Mesodermal cell (in vitro differentiated cells): ENCODE measurements at regions not wholly inside any gene's neighbourhood (a gene's known extent, or its start where the extent isn't known, plus 50 kb on each side); places are given as distances from the start of the nearest gene placed in this dataset.

Experiments used
- H3K27ac ChIP-seq: 2 replicates; pipeline ENCODE4 v1.7.0; 2013; ENCODE audit warnings: mild to moderate bottlenecking, low read depth, low read length, moderate library complexity; ENCODE audit not compliant: severe bottlenecking
- H3K36me3 ChIP-seq: 2 replicates; pipeline ENCODE4 v1.7.1; 2013; ENCODE audit warnings: mild to moderate bottlenecking, low read length, moderate library complexity; ENCODE audit not compliant: control insufficient read depth, insufficient read depth
- H3K4me1 ChIP-seq: one replicate; pipeline ENCODE4 v1.7.1; 2013; ENCODE audit warnings: mild to moderate bottlenecking, low read length; ENCODE audit not compliant: insufficient read depth, control insufficient read depth, poor library complexity, severe bottlenecking
- H3K4me3 ChIP-seq: 2 replicates; pipeline ENCODE4 v1.7.0; 2013; ENCODE audit warnings: low read length, control low read depth, mild to moderate bottlenecking; ENCODE audit not compliant: insufficient read depth, poor library complexity, severe bottlenecking; ENCODE audit errors: extremely low read depth
- H3K9me3 ChIP-seq: 2 replicates; pipeline ENCODE4 v1.7.1; 2013; ENCODE audit warnings: mild to moderate bottlenecking, low read length, moderate library complexity; ENCODE audit not compliant: control insufficient read depth
- WGBS, 2 experiments: methylation state at CpG; one replicate each; pipeline ENCODE4 v1.1.5; 2013; ENCODE audit warnings: missing lambda C conversion rate in 2 of 2; ENCODE audit not compliant: insufficient coverage in 2 of 2; 5-methylcytosine and 5-hydroxymethylcytosine counted together

DNA sequence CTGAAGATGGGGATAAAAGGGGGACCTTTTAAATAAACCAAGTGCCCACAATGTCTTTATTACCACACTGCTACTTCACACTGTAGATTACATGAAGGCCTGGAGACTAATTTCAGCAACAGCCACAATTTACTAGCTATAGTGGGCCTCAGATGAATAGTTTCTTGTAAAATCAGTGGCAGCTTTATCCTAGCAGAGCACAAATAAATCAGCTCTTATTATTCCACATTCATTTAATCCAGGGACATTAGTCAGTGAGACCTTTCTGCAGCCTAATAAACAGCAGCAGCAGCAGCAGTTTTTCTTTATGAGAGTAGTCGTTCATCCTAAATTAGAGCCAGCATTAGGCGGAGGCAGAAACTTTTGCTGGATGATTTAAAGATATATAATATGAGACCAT lies 542.3 kb downstream of the PSAT1 start:
- H3K9me3 ChIP-seq, result peaks cover 11% of the 10 kb centered on the region
- H3K4me1 ChIP-seq, result no peaks in the 10 kb centered on the region
- H3K27ac ChIP-seq, result no peak overlapping the region
- no peak overlapping the region for H3K4me3 ChIP-seq
- WGBS, 2 experiments, result 91% methylated on average over 2 of the region's 2 CpGs; no CpG with 5 or more reads in 1 of the 2 experiments
- H3K36me3 ChIP-seq, result no peaks in the 10 kb centered on the region

DNA sequence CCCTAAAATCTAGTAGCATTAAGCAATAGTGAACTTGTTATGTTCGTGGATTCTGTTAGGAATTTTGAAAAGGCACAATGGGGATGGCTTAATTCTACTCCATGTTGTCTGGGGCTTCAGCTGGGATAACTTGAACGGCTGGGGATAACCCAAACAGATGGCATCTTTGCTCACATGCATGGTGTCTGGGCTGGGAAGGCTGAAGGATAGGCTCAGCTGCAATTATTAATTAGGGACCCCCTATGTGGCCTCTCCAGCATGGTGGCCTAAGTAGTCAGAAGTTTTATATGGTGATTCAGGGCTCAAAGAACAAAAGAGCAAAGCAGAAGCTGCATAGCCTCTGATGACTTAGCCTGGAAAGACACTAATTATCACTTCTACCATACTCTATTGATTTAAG lies 551.1 kb downstream of the PSAT1 start:
- Histone ChIP-seq H3K4me1 (no peaks in the 10 kb centered on the region), H3K27ac (no peak overlapping the region)
- WGBS, 2 experiments, result 80 to 100% methylated on average over 1 to 2 of the region's 2 CpGs

DNA sequence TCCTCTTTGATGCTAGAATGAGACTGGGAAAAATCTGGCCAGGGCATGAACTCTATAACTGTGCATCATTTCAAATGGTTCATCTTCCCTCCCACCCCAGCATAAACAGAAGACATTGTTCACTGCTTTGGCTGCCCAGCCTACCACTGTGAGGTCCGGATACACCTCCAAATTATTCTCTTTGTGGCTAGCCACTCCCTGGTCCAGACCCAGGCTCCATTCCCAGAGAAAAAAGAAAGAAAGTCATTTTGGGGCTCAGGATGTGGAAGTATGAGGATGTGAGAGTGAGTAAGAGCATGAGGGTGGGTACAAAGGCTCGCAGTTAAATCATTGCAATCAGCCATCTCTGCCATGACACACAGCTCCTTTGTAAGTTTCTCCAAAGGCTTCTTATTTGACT lies 559.2 kb downstream of the PSAT1 start:
- H3K27ac ChIP-seq, result no peak overlapping the region
- WGBS, 2 experiments, result no CpG with 5 or more reads among the region's 2 CpGs

More for the DNA sequence above, 551.1 kb downstream of the PSAT1 start:
- Histone ChIP-seq H3K36me3 (no peaks in the 10 kb centered on the region), H3K4me3 (no peak overlapping the region), H3K9me3 (peaks cover 12% of the 10 kb centered on the region)

DNA sequence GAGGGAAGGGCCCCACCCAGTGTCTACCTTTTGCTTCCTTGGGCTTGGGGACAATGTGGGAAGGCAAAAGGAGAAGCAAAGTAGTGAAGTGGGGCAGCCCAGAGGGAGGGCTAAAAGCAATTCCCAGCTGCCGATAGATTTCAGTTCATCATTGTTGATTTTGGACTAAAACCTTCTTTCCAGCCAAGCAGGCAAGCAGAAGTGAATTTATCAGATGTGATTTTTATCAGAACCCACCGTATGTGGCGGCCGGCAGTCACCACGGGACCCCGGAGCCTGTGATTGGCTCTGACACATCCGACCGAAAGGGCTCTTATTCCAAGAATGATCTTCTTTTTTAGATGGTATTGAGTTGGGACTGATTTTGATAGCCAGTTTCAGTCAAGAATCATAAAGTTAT lies 559.9 kb downstream of the PSAT1 start:
- 57 to 95% methylated on average over 1 to 6 of the region's 8 CpGs for WGBS, 2 experiments
- Histone ChIP-seq H3K27ac (no peak overlapping the region), H3K4me1 (no peaks in the 10 kb centered on the region), H3K9me3 (no peaks in the 10 kb centered on the region), H3K4me3 (no peak overlapping the region), H3K36me3 (no peaks in the 10 kb centered on the region)

More for the DNA sequence above, 559.2 kb downstream of the PSAT1 start:
- H3K4me1 ChIP-seq, result no peaks in the 10 kb centered on the region
- no peaks in the 10 kb centered on the region for H3K36me3 ChIP-seq
- H3K9me3 ChIP-seq, result no peaks in the 10 kb centered on the region
- no peak overlapping the region for H3K4me3 ChIP-seq

GRCh38 chr9:78857373-78858225 lies 560.7 kb downstream of the PSAT1 start:
- Histone ChIP-seq H3K27ac (no peak overlapping the region), H3K4me3 (no peak overlapping the region)
- WGBS, 2 experiments, result 84 to 85% methylated on average over 18 to 21 of the region's 23 CpGs

DNA sequence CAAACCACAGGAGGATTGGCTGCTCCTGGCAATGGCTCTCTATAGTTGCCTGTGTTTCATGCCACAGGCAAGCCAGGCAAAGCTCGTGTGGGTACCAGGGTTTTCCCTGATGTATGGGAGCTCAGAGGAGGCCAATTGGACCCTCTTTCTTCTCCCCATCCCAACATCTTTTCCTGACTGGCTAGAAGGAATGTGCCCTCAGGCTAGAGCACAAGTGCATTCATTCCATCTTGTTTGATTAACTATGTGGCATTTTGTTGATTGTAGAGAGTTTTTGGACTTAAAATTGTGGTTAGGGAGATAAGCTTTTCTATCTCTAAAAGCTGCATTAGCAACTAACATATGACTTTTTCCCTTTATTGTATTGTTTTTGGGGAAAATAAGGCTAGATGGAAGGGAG lies 561.3 kb downstream of the PSAT1 start:
- H3K4me1 ChIP-seq, result no peaks in the 10 kb centered on the region
- no peaks in the 10 kb centered on the region for H3K9me3 ChIP-seq
- H3K4me3 ChIP-seq, result no peak overlapping the region
- no peaks in the 10 kb centered on the region for H3K36me3 ChIP-seq
- WGBS, 2 experiments, result no CpG with 5 or more reads among the region's 1 CpG
- H3K27ac ChIP-seq, result no peak overlapping the region

More at GRCh38 chr9:78857373-78858225, 560.7 kb downstream of the PSAT1 start:
- H3K9me3 ChIP-seq, result no peaks in the 10 kb centered on the region
- H3K36me3 ChIP-seq, result no peaks in the 10 kb centered on the region
- H3K4me1 ChIP-seq, result no peaks in the 10 kb centered on the region

DNA sequence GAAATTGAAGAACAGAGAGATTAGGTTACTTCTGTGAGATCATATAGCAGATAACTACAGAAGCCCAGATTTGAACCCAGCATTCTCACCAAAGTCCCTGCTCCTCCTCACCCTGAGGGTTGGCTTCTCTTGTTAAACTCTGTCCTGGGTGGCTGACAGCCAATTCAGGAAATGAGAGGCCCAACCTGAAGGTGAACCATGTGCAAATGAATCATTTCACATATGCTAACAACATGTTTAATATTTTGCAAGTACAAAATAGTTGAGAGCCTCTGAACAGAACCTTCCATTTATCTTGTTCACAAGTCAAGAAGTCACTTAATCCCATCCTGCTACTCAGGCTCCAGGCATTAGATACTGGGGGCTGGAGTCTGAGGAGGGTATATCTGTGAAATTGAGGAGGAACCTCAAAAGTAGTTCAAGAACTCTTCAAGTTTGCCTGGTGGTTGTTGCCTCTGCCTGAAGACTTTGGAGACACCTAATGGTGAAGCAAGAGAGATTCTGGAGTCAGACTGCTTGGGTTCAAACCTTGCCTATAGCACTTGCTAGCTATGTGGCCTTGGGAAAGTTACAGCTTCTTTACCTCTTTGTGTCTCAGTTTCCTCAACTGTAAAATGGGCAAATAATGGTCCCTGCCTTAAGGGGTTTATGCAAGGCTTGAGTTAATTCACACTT lies 564.0 kb downstream of the PSAT1 start:
- H3K27ac ChIP-seq, result no peak overlapping the region
- no peaks in the 10 kb centered on the region for H3K36me3 ChIP-seq
- peaks cover 11% of the 10 kb centered on the region for H3K4me1 ChIP-seq
- no peak overlapping the region for H3K4me3 ChIP-seq
- H3K9me3 ChIP-seq, result no peaks in the 10 kb centered on the region

GRCh38 chr9:78863531-78863930 lies 566.6 kb downstream of the PSAT1 start:
- no peaks in the 10 kb centered on the region for H3K9me3 ChIP-seq
- 76 to 84% methylated on average over 4 of the region's 4 CpGs for WGBS, 2 experiments

DNA sequence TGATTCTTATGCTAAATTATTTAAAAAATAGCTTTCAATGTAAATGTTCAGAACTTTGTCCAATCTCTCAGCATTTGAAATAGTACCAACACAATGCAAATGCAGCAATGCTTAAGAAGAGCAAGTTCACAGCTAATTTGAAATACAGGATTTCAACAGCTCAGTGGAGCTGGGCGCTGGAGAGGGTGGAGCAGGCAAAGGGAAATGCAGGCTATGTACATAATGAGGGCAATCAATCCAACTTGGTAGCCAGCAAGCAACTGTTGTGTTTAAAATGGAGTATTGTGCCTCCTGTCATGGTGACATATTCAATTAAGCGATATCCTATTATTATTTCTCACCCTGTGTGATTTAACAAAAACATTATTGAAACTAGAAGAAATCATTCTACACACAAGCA lies 568.8 kb downstream of the PSAT1 start:
- Histone ChIP-seq H3K27ac (peak overlapping the region; percentile 86), H3K9me3 (no peaks in the 10 kb centered on the region), H3K4me1 (peaks cover 23% of the 10 kb centered on the region), H3K36me3 (no peaks in the 10 kb centered on the region), H3K4me3 (no peak overlapping the region)
- 40 to 79% methylated on average over 1 of the region's 2 CpGs for WGBS, 2 experiments

More at GRCh38 chr9:78863531-78863930, 566.6 kb downstream of the PSAT1 start:
- peaks cover 23% of the 10 kb centered on the region for H3K4me1 ChIP-seq
- no peaks in the 10 kb centered on the region for H3K36me3 ChIP-seq
- H3K4me3 ChIP-seq, result no peak overlapping the region
- H3K27ac ChIP-seq, result no peak overlapping the region

DNA sequence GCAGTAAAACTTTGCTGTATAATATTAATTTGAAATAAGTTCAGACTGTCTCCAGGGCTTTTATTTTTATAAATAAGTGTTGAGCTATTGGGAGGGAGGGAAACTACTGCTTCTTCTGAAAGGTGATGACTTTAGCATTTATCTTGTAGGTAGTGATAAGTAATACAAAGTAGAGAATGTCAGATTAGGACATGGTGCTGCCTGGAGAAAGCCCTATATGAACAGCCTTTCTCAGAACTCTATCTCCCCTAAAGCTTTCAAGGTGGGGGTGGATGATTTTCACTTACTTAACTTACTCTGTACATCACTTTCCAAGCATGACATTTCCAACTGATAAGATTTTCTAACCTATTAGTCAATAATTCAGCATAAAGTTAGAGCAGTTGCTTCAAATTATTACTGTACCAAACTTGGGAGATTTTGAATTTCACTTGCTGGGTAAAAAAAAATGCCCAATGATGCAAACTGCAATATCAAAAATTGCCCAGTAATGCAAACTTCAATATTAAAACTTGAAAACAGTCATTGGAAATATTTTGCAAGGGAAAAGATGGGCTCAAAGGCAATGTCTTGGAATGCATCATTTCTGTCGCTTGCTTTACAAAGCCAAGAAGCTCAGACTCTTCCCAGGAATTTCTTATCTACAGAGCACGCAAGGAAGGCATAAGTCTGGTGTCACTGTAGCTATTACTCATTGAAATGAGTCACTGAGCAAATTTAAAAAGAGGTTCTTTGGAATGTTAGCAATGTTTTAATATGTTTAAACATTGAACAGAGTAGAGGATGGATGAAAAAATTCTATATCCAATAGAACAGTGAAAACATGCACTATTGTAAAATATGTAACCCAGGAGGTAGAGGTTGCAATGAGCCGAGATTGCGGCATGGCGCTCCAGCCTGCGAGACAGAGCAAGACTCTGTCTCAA lies 569.5 kb downstream of the PSAT1 start:
- no peak overlapping the region for H3K4me3 ChIP-seq
- peaks cover 27% of the 10 kb centered on the region for H3K4me1 ChIP-seq
- H3K9me3 ChIP-seq, result no peaks in the 10 kb centered on the region
- peak overlapping the region; percentile 86 for H3K27ac ChIP-seq
- WGBS, 2 experiments, result 71% methylated on average over 1 of the region's 6 CpGs; no CpG with 5 or more reads in 1 of the 2 experiments
- no peaks in the 10 kb centered on the region for H3K36me3 ChIP-seq
